Hepatic stellate cell (primary cell): ENCODE measurements at regions not wholly inside any gene's neighbourhood (a gene's known extent, or its start where the extent isn't known, plus 50 kb on each side); places are given as distances from the start of the nearest gene placed in this dataset.

Experiments used
- DNase-seq: peaks from one replicate; pipeline ENCODE4 v3.0.0; 2011; ENCODE audit warnings: low spot score

GRCh38 chr2:177314722-177315264 lies 50.3 kb upstream of the NFE2L2 start:
- DNase-seq: no peak

GRCh38 chr2:177315364-177315763 lies 50.8 kb upstream of the NFE2L2 start:
- no peak for DNase-seq

GRCh38 chr2:177316756-177317155 lies 52.2 kb upstream of the NFE2L2 start:
- no peak for DNase-seq

- DNase-seq: no peak
Measured at GRCh38 chr2:177317443-177317842, 52.9 kb upstream of the NFE2L2 start.

- no peak for DNase-seq
Measured at GRCh38 chr2:177317857-177318256, 53.3 kb upstream of the NFE2L2 start.

- DNase-seq: no peak
Measured at GRCh38 chr2:177318613-177319012, 54.1 kb upstream of the NFE2L2 start.

- DNase-seq: no peak
Measured at GRCh38 chr2:177320596-177320995, 56.1 kb upstream of the NFE2L2 start.

GRCh38 chr2:177322801-177323261 lies 58.3 kb upstream of the NFE2L2 start:
- DNase-seq: no peak

- DNase-seq: no peak
Measured at GRCh38 chr2:177324797-177325196, 60.3 kb upstream of the NFE2L2 start.

- DNase-seq: no peak
Measured at GRCh38 chr2:177325554-177325953, 61.0 kb upstream of the NFE2L2 start.

- DNase-seq: no peak
Measured at GRCh38 chr2:177326005-177326404, 61.5 kb upstream of the NFE2L2 start.

- no peak for DNase-seq
Measured at GRCh38 chr2:177326591-177326990, 62.1 kb upstream of the NFE2L2 start.

GRCh38 chr2:177327009-177327408 lies 62.5 kb upstream of the NFE2L2 start:
- DNase-seq: no peak

- no peak for DNase-seq
Measured at GRCh38 chr2:177328056-177328455, 63.5 kb upstream of the NFE2L2 start.

GRCh38 chr2:177329064-177329463 lies 63.5 kb upstream of the AGPS start:
- no peak for DNase-seq

GRCh38 chr2:177331466-177331997 lies 61.0 kb upstream of the AGPS start:
- DNase-seq: no peak

- DNase-seq: peak; percentile 19
Measured at GRCh38 chr2:177332026-177332991, 60.3 kb upstream of the AGPS start.

GRCh38 chr2:177332992-177333388 lies 59.6 kb upstream of the AGPS start:
- DNase-seq: no peak

GRCh38 chr2:177334940-177335543 lies 57.5 kb upstream of the AGPS start:
- no peak for DNase-seq

- DNase-seq: no peak
Measured at GRCh38 chr2:177335917-177336450, 56.6 kb upstream of the AGPS start.

GRCh38 chr2:177338177-177338721 lies 54.3 kb upstream of the AGPS start:
- no peak for DNase-seq

- DNase-seq: no peak
Measured at GRCh38 chr2:177340158-177340557, 52.4 kb upstream of the AGPS start.
